ENCODE measurements at regions not wholly inside any gene's neighbourhood (a gene's known extent, or its start where the extent isn't known, plus 50 kb on each side); places are given as distances from the start of the nearest gene placed in this dataset.

DNA sequence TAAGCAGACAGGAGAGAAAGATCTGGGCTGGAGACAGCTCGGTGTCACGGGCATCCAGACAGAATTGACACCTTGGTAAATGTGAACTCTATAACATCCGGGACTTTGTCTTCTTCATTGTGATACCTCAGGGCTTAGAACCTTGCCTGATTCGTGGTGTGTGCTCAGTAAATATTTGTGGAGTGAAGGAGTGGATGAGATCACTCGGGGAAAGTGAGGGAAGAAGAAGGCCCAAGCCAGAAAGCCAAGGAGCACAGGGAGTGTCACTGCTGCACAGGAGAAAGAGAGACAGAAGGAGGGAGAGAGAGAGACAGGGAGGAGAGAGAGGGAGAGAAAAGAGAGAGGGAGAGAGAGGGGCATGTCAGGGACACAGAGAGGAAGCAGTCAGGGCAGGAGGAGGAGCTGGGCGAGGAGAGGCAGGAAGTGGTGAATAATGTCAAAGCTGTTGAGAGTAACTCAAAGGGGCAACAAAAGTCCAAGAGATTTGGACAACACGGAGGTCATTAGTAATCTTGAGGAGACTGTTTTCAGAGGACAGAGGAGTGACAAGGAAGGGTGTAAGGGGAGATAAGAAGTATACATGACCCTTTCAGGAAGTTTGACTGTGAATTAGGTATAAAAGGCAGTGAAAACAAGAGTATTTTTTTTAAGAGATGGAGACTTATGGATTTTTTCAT lies 141.6 kb upstream of the MAX start:
- Histone ChIP-seq H3K36me3 (no peaks in the 10 kb centered on the region), H3K4me1 (no peaks in the 10 kb centered on the region), H3K27me3 (no peaks in the 10 kb centered on the region), H3K4me3 (no peak overlapping the region), H3K27ac (no peak overlapping the region), H3K9me3 (no peaks in the 10 kb centered on the region)
- intact Hi-C loops (cut with DNase I) = no loop called here
- TF ChIP-seq POLR2AphosphoS5 (IDR thresholded peaks at IDR 0.05; ENCODE audit: insufficient read depth in 1 of 2, low read depth in 1 of 2) (no peak), POLR2A (IDR thresholded peaks at IDR 0.05) (no peak)
- TF ChIP-seq, protein P1, sequence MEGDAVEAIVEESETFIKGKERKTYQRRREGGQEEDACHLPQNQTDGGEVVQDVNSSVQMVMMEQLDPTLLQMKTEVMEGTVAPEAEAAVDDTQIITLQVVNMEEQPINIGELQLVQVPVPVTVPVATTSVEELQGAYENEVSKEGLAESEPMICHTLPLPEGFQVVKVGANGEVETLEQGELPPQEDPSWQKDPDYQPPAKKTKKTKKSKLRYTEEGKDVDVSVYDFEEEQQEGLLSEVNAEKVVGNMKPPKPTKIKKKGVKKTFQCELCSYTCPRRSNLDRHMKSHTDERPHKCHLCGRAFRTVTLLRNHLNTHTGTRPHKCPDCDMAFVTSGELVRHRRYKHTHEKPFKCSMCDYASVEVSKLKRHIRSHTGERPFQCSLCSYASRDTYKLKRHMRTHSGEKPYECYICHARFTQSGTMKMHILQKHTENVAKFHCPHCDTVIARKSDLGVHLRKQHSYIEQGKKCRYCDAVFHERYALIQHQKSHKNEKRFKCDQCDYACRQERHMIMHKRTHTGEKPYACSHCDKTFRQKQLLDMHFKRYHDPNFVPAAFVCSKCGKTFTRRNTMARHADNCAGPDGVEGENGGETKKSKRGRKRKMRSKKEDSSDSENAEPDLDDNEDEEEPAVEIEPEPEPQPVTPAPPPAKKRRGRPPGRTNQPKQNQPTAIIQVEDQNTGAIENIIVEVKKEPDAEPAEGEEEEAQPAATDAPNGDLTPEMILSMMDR (IDR thresholded peaks at IDR 0.05) = no peak
- DNase-seq (ENCODE audit: extremely low spot score in 2 of 2) = no peak

- TF ChIP-seq, protein P1 (IDR thresholded peaks at IDR 0.05) = no peak
- TF ChIP-seq POLR2AphosphoS5 (IDR thresholded peaks at IDR 0.05; ENCODE audit: insufficient read depth in 1 of 2, low read depth in 1 of 2) = no peak
- TF ChIP-seq POLR2A (IDR thresholded peaks at IDR 0.05) = no peak
- no peak for DNase-seq (ENCODE audit: extremely low spot score in 2 of 2)
- Histone ChIP-seq H3K36me3 (no peaks in the 10 kb centered on the region), H3K27me3 (no peaks in the 10 kb centered on the region), H3K9me3 (no peaks in the 10 kb centered on the region), H3K4me3 (no peak overlapping the region), H3K27ac (no peak overlapping the region), H3K4me1 (no peaks in the 10 kb centered on the region)
- intact Hi-C loops (cut with DNase I) = no loop called here
Observed at GRCh38 chr14:65249471-65250161, 147.3 kb upstream of the MAX start.

DNA sequence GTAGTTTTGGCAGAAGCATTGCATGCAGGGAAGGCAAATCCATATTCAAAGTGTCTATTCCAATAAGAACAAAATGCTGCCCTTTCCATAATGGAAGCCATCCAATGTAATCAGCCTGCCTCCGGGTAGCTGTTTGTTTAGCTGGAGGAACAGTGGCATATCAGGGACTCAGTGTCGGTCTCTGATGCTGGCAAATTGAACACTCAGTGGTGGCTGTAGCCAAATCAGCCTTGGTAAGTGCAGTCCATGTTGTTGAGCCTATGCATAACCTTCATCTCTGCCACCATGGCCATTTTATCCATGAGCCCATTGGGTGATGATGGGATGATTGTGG lies 147.8 kb upstream of the MAX start:
- no peak overlapping the region for H3K27ac ChIP-seq
- no peak for TF ChIP-seq POLR2AphosphoS5 (IDR thresholded peaks at IDR 0.05; ENCODE audit: insufficient read depth in 1 of 2, low read depth in 1 of 2)
- TF ChIP-seq, protein P1 (IDR thresholded peaks at IDR 0.05) = no peak
- TF ChIP-seq POLR2A (IDR thresholded peaks at IDR 0.05) = no peak
- no peaks in the 10 kb centered on the region for H3K9me3 ChIP-seq
- H3K4me3 ChIP-seq = no peak overlapping the region
- H3K27me3 ChIP-seq = no peaks in the 10 kb centered on the region
- DNase-seq (ENCODE audit: extremely low spot score in 2 of 2) = no peak
- intact Hi-C loops (cut with DNase I) = no loop called here
- no peaks in the 10 kb centered on the region for H3K4me1 ChIP-seq
- no peaks in the 10 kb centered on the region for H3K36me3 ChIP-seq

- intact Hi-C loops (cut with DNase I) = no loop called here
- TF ChIP-seq POLR2AphosphoS5 (IDR thresholded peaks at IDR 0.05; ENCODE audit: insufficient read depth in 1 of 2, low read depth in 1 of 2) (peak; percentile 33 to 34), POLR2A (IDR thresholded peaks at IDR 0.05) (no peak)
- no peaks in the 10 kb centered on the region for H3K36me3 ChIP-seq
Observed at GRCh38 chr14:65251213-65251612, 148.9 kb upstream of the MAX start.

DNA sequence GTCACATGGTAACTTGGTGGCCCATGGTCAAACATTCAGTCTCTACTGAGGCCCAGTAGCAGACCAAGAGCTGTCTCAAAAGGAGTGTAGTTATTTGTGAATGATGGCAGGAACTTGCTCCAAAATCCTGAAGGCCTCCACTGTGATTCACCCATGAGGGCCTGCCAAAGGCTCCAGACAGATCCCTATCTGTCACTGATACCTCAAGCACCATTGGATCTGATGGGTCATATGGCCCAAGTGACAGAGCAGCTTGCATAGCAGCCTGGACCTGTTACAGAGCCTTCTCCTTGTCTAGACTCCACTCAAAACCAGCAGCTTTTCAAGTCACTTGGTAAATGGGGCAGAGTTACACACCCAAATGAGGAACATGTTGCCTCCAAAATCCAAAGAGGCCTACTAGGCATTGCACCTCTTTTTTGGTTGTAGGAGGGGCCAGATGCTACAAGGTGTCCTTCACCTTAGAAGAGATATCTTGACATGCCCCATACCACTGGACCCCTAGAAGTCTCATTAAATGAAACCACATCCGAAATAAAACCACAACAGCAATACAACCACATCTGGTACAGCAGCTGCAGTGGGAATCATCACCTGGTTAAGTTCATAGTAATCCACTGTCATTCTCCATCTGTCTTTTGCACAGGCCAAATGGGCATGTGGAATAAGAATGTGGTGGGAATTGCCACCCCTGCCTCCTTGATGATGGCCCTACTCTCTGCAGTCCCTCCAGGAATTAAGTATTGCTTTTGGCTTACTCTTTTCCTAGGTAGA lies 150.4 kb upstream of the MAX start:
- Histone ChIP-seq H3K36me3 (no peaks in the 10 kb centered on the region), H3K27me3 (no peaks in the 10 kb centered on the region), H3K4me3 (no peak overlapping the region), H3K9me3 (no peaks in the 10 kb centered on the region), H3K27ac (no peak overlapping the region), H3K4me1 (peaks cover 5% of the 10 kb centered on the region)
- intact Hi-C loops (cut with DNase I) = no loop called here
- no peak for TF ChIP-seq POLR2AphosphoS5 (IDR thresholded peaks at IDR 0.05; ENCODE audit: insufficient read depth in 1 of 2, low read depth in 1 of 2)
- TF ChIP-seq, protein P1 (IDR thresholded peaks at IDR 0.05) = no peak
- TF ChIP-seq POLR2A (IDR thresholded peaks at IDR 0.05) = no peak
- no peak for DNase-seq (ENCODE audit: extremely low spot score in 2 of 2)

More at GRCh38 chr14:65251213-65251612, 148.9 kb upstream of the MAX start:
- Histone ChIP-seq H3K4me3 (no peak overlapping the region), H3K4me1 (no peaks in the 10 kb centered on the region), H3K27ac (peak overlapping the region; percentile 13), H3K9me3 (no peaks in the 10 kb centered on the region), H3K27me3 (no peaks in the 10 kb centered on the region)
- DNase-seq (ENCODE audit: extremely low spot score in 2 of 2) = no peak
